Heart right ventricle (tissue), 16 donors: ENCODE measurements at regions not wholly inside any gene's neighbourhood (a gene's known extent, or its start where the extent isn't known, plus 50 kb on each side); places are given as distances from the start of the nearest gene placed in this dataset.

Experiments
- ATAC-seq, 8 donors: fragments of 200-7000 bp; cut with Tn5 transposase; one replicate each; pipeline ENCODE4 v1.9.1; 2020; ENCODE audit warnings: mild to moderate bottlenecking in 8 of 8, moderate library complexity in 8 of 8, moderate number of reproducible peaks in 1 of 8
- DNase-seq, 2 donors: peaks; one replicate each; pipeline ENCODE4 v3.0.0-alpha.2; 2020
- H3K27ac ChIP-seq, 10 donors: fragments of 200-600 bp; sonication (generic) in 2 of 10; one replicate each; pipeline versions ENCODE4 v1.5.0 to v1.8.0; 2020 to 2022; ENCODE audit warnings: mild to moderate bottlenecking in 3 of 10
- H3K27me3 ChIP-seq, 7 donors: fragments of 200-600 bp; one replicate each; pipeline ENCODE4 v1.8.0; 2021 to 2022; ENCODE audit warnings: mild to moderate bottlenecking in 2 of 7
- H3K36me3 ChIP-seq, 9 donors: fragments of 200-600 bp; sonication (generic) in 1 of 9; one replicate each; pipeline versions ENCODE4 v1.5.0 to v1.8.0; 2020 to 2022; ENCODE audit warnings: mild to moderate bottlenecking in 2 of 9
- H3K4me1 ChIP-seq, 9 donors: fragments of 200-600 bp; sonication (generic) in 1 of 9; one replicate each; pipeline versions ENCODE4 v1.5.0 to v1.8.0; 2020 to 2022; ENCODE audit warnings: mild to moderate bottlenecking in 4 of 9
- H3K4me3 ChIP-seq, 10 donors: fragments of 200-600 bp; sonication (generic) in 2 of 10; one replicate each; pipeline versions ENCODE4 v1.5.0 to v1.8.0; 2020 to 2022; ENCODE audit warnings: mild to moderate bottlenecking in 7 of 10, moderate library complexity in 2 of 10
- H3K9me3 ChIP-seq, 11 donors: fragments of 200-600 bp in 10 of 11; sonication (generic) in 2 of 11; one replicate each; pipeline versions ENCODE4 v1.5.0 to v1.8.0; 2013 to 2022; ENCODE audit warnings: mild to moderate bottlenecking in 2 of 11, control low read depth in 1 of 11, moderate library complexity in 1 of 11
- CTCF ChIP-seq, 9 donors: fragments of 200-600 bp; sonication (generic) in 2 of 9; IDR thresholded peaks; one replicate each; pipeline versions ENCODE4 v1.5.0 to v1.8.0; 2021 to 2022; ENCODE audit warnings: antibody characterized with exemption in 9 of 9, mild to moderate bottlenecking in 5 of 9, moderate library complexity in 1 of 9
- WGBS, 2 donors: extraction: QIAGEN DNeasy Blood & Tissue Kit; methylation state at CpG; one replicate each; pipeline ENCODE4 v1.1.7; 2013; ENCODE audit warnings: inconsistent platforms in 1 of 2; 5-methylcytosine and 5-hydroxymethylcytosine counted together
- intact Hi-C, 10 donors: fragments of 100-400 bp; cut with DNase I; formaldehyde crosslinking; loops; one replicate each; pipeline versions ENCODE4 v1.11.1 to v1.14.2; 2022
- donor health status: Arrhythmogenic right ventricular cardiomyopathy.
- donor health status: ischemic (EF 13 %, LVEDD 7.1; RV severe dilation, severe dysfunction).
- donor health status: healthy with polysubstance abuse.
- donor health status: DM: no; HTN: yes; CAD: no.
- donor health status: DM: no; HTN: no; CAD: no.
- donor health status: ischemic (EF 25% LVEDD 6.9; RV normal size, moderate dysfunction).
- donor health status: ischemic (EF 25% LVEDD 5.7; RV mildly dilated, moderate dysfunction).
- donor health status: healthy.
- donor health status: DM: yes; HTN: yes; CAD: no.
- donor health status: Ischemic cardiomyopathy.
- donor health status: ischemic (EF 35%, LVEDD 5.7; RV mildly dilated, moderate dysfunction).
- donor health status: nonischemic (EF 11% LVEDD 7.7; RV severe dilation, severe dysfunction).
- donor health status: DM: yes; HTN: yes; CAD: no.
- donor health status: PGD.
- donor health status: ischemic (EF 29% LVEDD 5.4; RV normal size, mild dysfunction).
- donor health status: nonischemic (EF 23%, LVEDD 6.1; RV moderate dilation, normal function).

GRCh38 chr4:57364255-57364654, 254.1 kb upstream of the IGFBP7 start:
- Histone ChIP-seq H3K27ac (no peak overlapping the region), H3K4me1 (peaks cover 0 to 2% (median 0%) of the 10 kb centered on the region in 9 donors), H3K27me3 (peaks cover 0 to 7% (median 0%) of the 10 kb centered on the region in 7 donors), H3K9me3 (peaks cover 0 to 7% (median 0%) of the 10 kb centered on the region in 11 donors), H3K4me3 (no peak overlapping the region), H3K36me3 (no peaks in the 10 kb centered on the region)
- 89 to 92% methylated on average over 1 of the region's 1 CpG for WGBS, 2 donors
- intact Hi-C loops = no loop called here
- no peak for ATAC-seq
- no peak for TF ChIP-seq CTCF (IDR thresholded peaks at IDR 0.05)
- DNase-seq = no peak

GRCh38 chr4:57363346-57363745, 253.2 kb upstream of the IGFBP7 start:
- Histone ChIP-seq H3K4me1 (no peaks in the 10 kb centered on the region), H3K36me3 (no peaks in the 10 kb centered on the region), H3K27ac (no peak overlapping the region), H3K9me3 (peaks cover 0 to 6% (median 0%) of the 10 kb centered on the region in 11 donors), H3K4me3 (no peak overlapping the region), H3K27me3 (peaks cover 0 to 7% (median 0%) of the 10 kb centered on the region in 7 donors)
- DNase-seq (no peak), ATAC-seq (no peak)
- 55 to 61% methylated on average over 1 of the region's 1 CpG for WGBS, 2 donors
- TF ChIP-seq CTCF (IDR thresholded peaks at IDR 0.05) = no peak
- intact Hi-C loops = no loop called here

GRCh38 chr4:57360681-57361080, 250.5 kb upstream of the IGFBP7 start:
- Histone ChIP-seq H3K27ac (no peak overlapping the region), H3K4me3 (no peak overlapping the region), H3K27me3 (peaks cover 0 to 7% (median 0%) of the 10 kb centered on the region in 7 donors), H3K4me1 (no peaks in the 10 kb centered on the region), H3K36me3 (no peaks in the 10 kb centered on the region), H3K9me3 (no peaks in the 10 kb centered on the region)
- TF ChIP-seq CTCF (IDR thresholded peaks at IDR 0.05) = no peak
- intact Hi-C loops = no loop called here
- no peak for DNase-seq
- no peak for ATAC-seq
- 62 to 65% methylated on average over 2 of the region's 2 CpGs for WGBS, 2 donors

GRCh38 chr4:57355101-57355665, 245.0 kb upstream of the IGFBP7 start:
- H3K27me3 ChIP-seq = peaks cover 0 to 7% (median 0%) of the 10 kb centered on the region in 7 donors
- H3K27ac ChIP-seq = no peak overlapping the region
- 80 to 88% methylated on average over 4 of the region's 4 CpGs for WGBS, 2 donors
- DNase-seq (no peak), ATAC-seq (no peak)
- no peaks in the 10 kb centered on the region for H3K9me3 ChIP-seq
- TF ChIP-seq CTCF (IDR thresholded peaks at IDR 0.05) = no peak
- intact Hi-C loops = no loop called here
- no peaks in the 10 kb centered on the region for H3K4me1 ChIP-seq
- no peaks in the 10 kb centered on the region for H3K36me3 ChIP-seq
- H3K4me3 ChIP-seq = no peak overlapping the region
